ENCODE measurements at regions not wholly inside any gene's neighbourhood (a gene's known extent, or its start where the extent isn't known, plus 50 kb on each side); places are given as distances from the start of the nearest gene placed in this dataset.
"Not testable (repeated sequence)": the region's sequence is repeated elsewhere in the genome, so short reads cannot be mapped to it uniquely, and the experiment has no call there.

GRCh38 chr5:5783021-5783420 is 360.5 kb downstream of the ICE1 start:
- DNase-seq: no peak

- no peak for DNase-seq
Measured at GRCh38 chr5:5782402-5782801, 359.9 kb downstream of the ICE1 start.

GRCh38 chr5:5781335-5781734 is 358.9 kb downstream of the ICE1 start:
- DNase-seq: no peak

- no peak for DNase-seq
Measured at GRCh38 chr5:5780253-5780652, 357.8 kb downstream of the ICE1 start.

GRCh38 chr5:5777013-5777412 is 354.5 kb downstream of the ICE1 start:
- DNase-seq: no peak

- DNase-seq: no peak
Measured at GRCh38 chr5:5772202-5772601, 349.7 kb downstream of the ICE1 start.

GRCh38 chr5:5770825-5771224 is 348.3 kb downstream of the ICE1 start:
- no peak for DNase-seq

GRCh38 chr5:5767286-5767928 is 344.9 kb downstream of the ICE1 start:
- DNase-seq: no peak

GRCh38 chr5:5765066-5765850 is 342.8 kb downstream of the ICE1 start:
- no peak for DNase-seq

GRCh38 chr5:5764246-5764645 is 341.8 kb downstream of the ICE1 start:
- DNase-seq: no peak

GRCh38 chr5:5756762-5757161 is 334.3 kb downstream of the ICE1 start:
- no peak for DNase-seq

- no peak for DNase-seq
Measured at GRCh38 chr5:5755888-5756287, 333.4 kb downstream of the ICE1 start.

- DNase-seq: no peak
Measured at GRCh38 chr5:5752844-5753243, 330.4 kb downstream of the ICE1 start.

GRCh38 chr5:5751987-5752386 is 329.5 kb downstream of the ICE1 start:
- no peak for DNase-seq

- no peak for DNase-seq
Measured at GRCh38 chr5:5751498-5751897, 329.0 kb downstream of the ICE1 start.

- no peak for DNase-seq
Measured at GRCh38 chr5:5741418-5741817, 318.9 kb downstream of the ICE1 start.

- no peak for DNase-seq
Measured at GRCh38 chr5:5739490-5739945, 317.0 kb downstream of the ICE1 start.

- no peak for DNase-seq
Measured at GRCh38 chr5:5738797-5739489, 316.5 kb downstream of the ICE1 start.

- no peak for DNase-seq
Measured at GRCh38 chr5:5736007-5736406, 313.5 kb downstream of the ICE1 start.

- not testable (repeated sequence) for DNase-seq
Measured at GRCh38 chr5:5733058-5733457, 310.6 kb downstream of the ICE1 start.

- DNase-seq: no peak
Measured at GRCh38 chr5:5726401-5726800, 303.9 kb downstream of the ICE1 start.

GRCh38 chr5:5721881-5722280 is 299.4 kb downstream of the ICE1 start:
- DNase-seq: no peak

GRCh38 chr5:5719292-5719691 is 296.8 kb downstream of the ICE1 start:
- DNase-seq: no peak

GRCh38 chr5:5716665-5717064 is 294.2 kb downstream of the ICE1 start:
- no peak for DNase-seq
